Breast epithelium (tissue), 4 donors: ENCODE measurements at regions not wholly inside any gene's neighbourhood (a gene's known extent, or its start where the extent isn't known, plus 50 kb on each side); places are given as distances from the start of the nearest gene placed in this dataset.

Source experiments
- DNase-seq, 2 donors: peaks; one replicate each; pipeline ENCODE4 v3.0.0-alpha.2; 2019; ENCODE audit warnings: low spot score in 2 of 2
- H3K27ac ChIP-seq, 2 donors: fragments of 200-600 bp; sonication (generic) in 1 of 2; one replicate each; pipeline ENCODE4 v1.5.1; 2016 to 2019; ENCODE audit warnings: mild to moderate bottlenecking in 1 of 2
- H3K27me3 ChIP-seq, 2 donors: fragments of 200-600 bp; sonication (generic) in 1 of 2; one replicate each; pipeline versions ENCODE4 v1.5.1 to v1.6.0; 2017 to 2019; ENCODE audit warnings: control low read depth in 1 of 2, mild to moderate bottlenecking in 1 of 2
- H3K36me3 ChIP-seq: fragments of 200-600 bp; one replicate; pipeline ENCODE4 v1.5.1; 2019
- H3K4me1 ChIP-seq, 2 donors: fragments of 200-600 bp; sonication (generic); one replicate each; pipeline ENCODE4 v1.5.1; 2016 to 2019; ENCODE audit warnings: control low read depth in 1 of 2
- H3K4me3 ChIP-seq, 3 donors: fragments of 200-600 bp; sonication (generic); 1 replicate in 2 of 3; 2 replicates in 1 of 3; pipeline ENCODE4 v1.5.1; 2016 to 2019; ENCODE audit warnings: mild to moderate bottlenecking in 3 of 3, moderate library complexity in 2 of 3
- H3K9me3 ChIP-seq, 2 donors: fragments of 200-600 bp; sonication (generic) in 1 of 2; one replicate each; pipeline ENCODE4 v1.5.1; 2016 to 2019; ENCODE audit warnings: control low read depth in 1 of 2
- CTCF ChIP-seq, 3 donors: fragments of 450-650 bp; IDR thresholded peaks; one replicate each; pipeline ENCODE4 v1.5.1; 2016 to 2017; ENCODE audit warnings: antibody characterized with exemption in 3 of 3, mild to moderate bottlenecking in 3 of 3, moderate library complexity in 3 of 3
- POLR2A ChIP-seq: fragments of 450-650 bp; IDR thresholded peaks from one replicate; pipeline ENCODE4 v1.6.1; 2016; ENCODE audit warnings: antibody characterized with exemption, mild to moderate bottlenecking, moderate library complexity
- POLR2AphosphoS5 ChIP-seq, 3 donors: sonication (generic); formaldehyde crosslinking; IDR thresholded peaks; one replicate each; pipeline ENCODE4 v1.6.1; 2017; ENCODE audit warnings: antibody characterized with exemption in 3 of 3
- intact Hi-C: fragments of 100-400 bp; cut with DNase I; formaldehyde crosslinking; loops from one replicate; pipeline ENCODE4 v1.15.1; 2023; ENCODE audit warnings: low total_unique reads

DNA sequence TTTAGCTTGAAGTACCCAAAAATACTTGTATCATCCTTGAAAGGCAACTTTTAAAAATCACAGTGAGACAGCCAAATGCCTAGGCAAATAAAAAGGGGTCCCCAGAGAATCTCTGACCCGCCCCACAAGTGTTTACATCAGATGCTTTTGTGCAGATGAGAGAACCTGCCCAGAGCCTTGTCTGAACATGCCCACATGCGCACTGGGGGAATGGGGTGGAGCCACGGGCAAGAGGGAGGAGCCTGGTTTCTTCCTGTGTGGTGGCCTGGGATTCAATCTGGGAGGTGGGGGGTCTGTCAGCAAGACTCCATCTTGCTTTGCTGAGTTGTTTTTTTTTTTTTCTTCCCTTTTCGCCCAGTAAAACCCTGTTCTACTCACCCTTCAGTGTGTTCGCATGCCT, 381.7 kb upstream of the CCDC196 start:
- TF ChIP-seq CTCF (IDR thresholded peaks at IDR 0.05), result no peak
- no peak for TF ChIP-seq POLR2A
- TF ChIP-seq POLR2AphosphoS5 (IDR thresholded peaks at IDR 0.05), result no peak
- H3K27ac ChIP-seq, result no peak overlapping the region
- intact Hi-C loops, result no loop called here
- DNase-seq, result no peak
- no peaks in the 10 kb centered on the region for H3K4me1 ChIP-seq
- H3K27me3 ChIP-seq, result no peaks in the 10 kb centered on the region
- H3K36me3 ChIP-seq, result no peaks in the 10 kb centered on the region
- no peaks in the 10 kb centered on the region for H3K9me3 ChIP-seq
- no peak overlapping the region for H3K4me3 ChIP-seq

GRCh38 chr14:66105815-66106214, 380.4 kb upstream of the CCDC196 start:
- no peak overlapping the region for H3K27ac ChIP-seq
- H3K36me3 ChIP-seq, result no peaks in the 10 kb centered on the region
- H3K27me3 ChIP-seq, result no peaks in the 10 kb centered on the region
- DNase-seq, result no peak
- TF ChIP-seq POLR2AphosphoS5 (IDR thresholded peaks at IDR 0.05) (no peak), POLR2A (no peak), CTCF (IDR thresholded peaks at IDR 0.05) (no peak)
- no peaks in the 10 kb centered on the region for H3K4me1 ChIP-seq
- no peaks in the 10 kb centered on the region for H3K9me3 ChIP-seq
- intact Hi-C loops, result no loop called here
- no peak overlapping the region for H3K4me3 ChIP-seq

- H3K9me3 ChIP-seq, result no peaks in the 10 kb centered on the region
- H3K27me3 ChIP-seq, result no peaks in the 10 kb centered on the region
- no peaks in the 10 kb centered on the region for H3K4me1 ChIP-seq
- no peak for DNase-seq
- no peak for TF ChIP-seq POLR2A
- TF ChIP-seq CTCF (IDR thresholded peaks at IDR 0.05), result no peak
- TF ChIP-seq POLR2AphosphoS5 (IDR thresholded peaks at IDR 0.05), result no peak
- no peak overlapping the region for H3K27ac ChIP-seq
- H3K4me3 ChIP-seq, result no peak overlapping the region
- intact Hi-C loops, result no loop called here
- no peaks in the 10 kb centered on the region for H3K36me3 ChIP-seq
Measured at GRCh38 chr14:66109426-66109825, 376.7 kb upstream of the CCDC196 start.

DNA sequence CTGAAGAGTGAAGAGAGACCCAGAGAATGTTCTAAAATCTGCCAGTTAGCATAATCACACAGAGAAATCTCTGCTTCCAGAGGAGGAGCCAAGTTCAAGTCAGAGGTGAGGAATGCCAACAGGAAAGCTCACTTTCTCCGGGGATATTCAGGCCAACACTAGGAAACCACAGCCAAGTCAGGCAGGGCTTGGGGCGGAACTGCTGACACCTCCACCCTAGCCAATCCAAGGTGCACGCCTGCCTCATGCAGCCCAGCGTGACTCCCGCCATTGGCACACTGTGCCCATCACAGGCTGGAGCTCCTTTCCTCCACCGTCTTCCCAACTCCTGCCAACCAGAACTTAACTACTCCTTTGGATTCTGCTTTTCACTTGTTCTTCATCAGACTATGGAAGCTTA, 374.3 kb upstream of the CCDC196 start:
- DNase-seq, result no peak
- no peaks in the 10 kb centered on the region for H3K4me1 ChIP-seq
- intact Hi-C loops, result no loop called here

GRCh38 chr14:66114071-66114470, 372.1 kb upstream of the CCDC196 start:
- no peak overlapping the region for H3K27ac ChIP-seq
- H3K4me1 ChIP-seq, result no peaks in the 10 kb centered on the region
- no peak for TF ChIP-seq POLR2AphosphoS5 (IDR thresholded peaks at IDR 0.05)
- DNase-seq, result no peak
- intact Hi-C loops, result no loop called here
- no peaks in the 10 kb centered on the region for H3K27me3 ChIP-seq
- H3K9me3 ChIP-seq, result no peaks in the 10 kb centered on the region
- no peaks in the 10 kb centered on the region for H3K36me3 ChIP-seq
- no peak overlapping the region for H3K4me3 ChIP-seq

More for the DNA sequence above, 374.3 kb upstream of the CCDC196 start:
- Histone ChIP-seq H3K27ac (no peak overlapping the region), H3K36me3 (no peaks in the 10 kb centered on the region), H3K4me3 (no peak overlapping the region), H3K9me3 (no peaks in the 10 kb centered on the region), H3K27me3 (no peaks in the 10 kb centered on the region)
- TF ChIP-seq POLR2A, result no peak
- no peak for TF ChIP-seq CTCF (IDR thresholded peaks at IDR 0.05)
- no peak for TF ChIP-seq POLR2AphosphoS5 (IDR thresholded peaks at IDR 0.05)
